KMS-11 (cell line): ENCODE measurements at regions not wholly inside any gene's neighbourhood (a gene's known extent, or its start where the extent isn't known, plus 50 kb on each side); places are given as distances from the start of the nearest gene placed in this dataset.

Source experiments
- H2AFZ ChIP-seq: fragments of 200-600 bp; sonication (generic); 2 replicates; pipeline ENCODE4 v1.6.1; 2016; ENCODE audit warnings: antibody characterized with exemption, mixed run types, low read depth
- H3K27ac ChIP-seq: fragments of 200-600 bp; sonication (generic); 2 replicates; pipeline ENCODE4 v1.6.1; 2016; ENCODE audit warnings: mild to moderate bottlenecking, mixed run types
- H3K27me3 ChIP-seq: fragments of 200-600 bp; sonication (generic); 2 replicates; pipeline ENCODE4 v1.6.1; 2017; ENCODE audit warnings: mild to moderate bottlenecking, low read depth, mixed run types, moderate library complexity; ENCODE audit not compliant: insufficient read depth
- H3K36me3 ChIP-seq: fragments of 200-600 bp; sonication (generic); 2 replicates; pipeline ENCODE4 v1.6.1; 2017; ENCODE audit warnings: mild to moderate bottlenecking, mixed run types; ENCODE audit not compliant: insufficient read depth
- H3K4me1 ChIP-seq: fragments of 200-600 bp; sonication (generic); 2 replicates; pipeline ENCODE4 v1.6.1; 2016; ENCODE audit warnings: mild to moderate bottlenecking, low read depth, mixed run types; ENCODE audit not compliant: poor library complexity, severe bottlenecking
- H3K4me2 ChIP-seq: fragments of 200-600 bp; sonication (generic); 2 replicates; pipeline ENCODE4 v1.7.0; 2016; ENCODE audit warnings: mild to moderate bottlenecking, mixed run types
- H3K4me3 ChIP-seq: fragments of 200-600 bp; sonication (generic); IDR thresholded peaks from 2 replicates; pipeline ENCODE4 v1.6.1; 2017; ENCODE audit warnings: low read depth, low read length, mixed read lengths; ENCODE audit not compliant: insufficient read depth
- H3K79me2 ChIP-seq: fragments of 200-600 bp; sonication (generic); 2 replicates; pipeline ENCODE4 v1.6.1; 2016; ENCODE audit warnings: low read depth, mixed run types; ENCODE audit not compliant: insufficient read depth
- H3K9ac ChIP-seq: fragments of 200-600 bp; sonication (generic); 2 replicates; pipeline ENCODE4 v1.6.1; 2016; ENCODE audit warnings: mild to moderate bottlenecking, mixed run types
- H4K20me1 ChIP-seq: fragments of 200-600 bp; sonication (generic); 2 replicates; pipeline ENCODE4 v1.6.1; 2016; ENCODE audit warnings: mild to moderate bottlenecking, mixed run types; ENCODE audit not compliant: insufficient read depth
- CTCF ChIP-seq: fragments of 200-600 bp; sonication (generic); conservative IDR thresholded peaks from 2 replicates; pipeline ENCODE4 v1.6.1; 2017; ENCODE audit warnings: low read depth, mild to moderate bottlenecking, antibody characterized with exemption, low read length, moderate library complexity, mixed read lengths

GRCh38 chr1:230495076-230495475 is 68.9 kb upstream of the PGBD5 start:
- Histone ChIP-seq H3K79me2 (no peaks in the 10 kb centered on the region), H3K36me3 (no peaks in the 10 kb centered on the region), H3K27me3 (no peaks in the 10 kb centered on the region), H3K27ac (peak overlapping the region; percentile 98), H3K4me3 (no peak overlapping the region), H3K4me2 (peak overlapping the region; percentile 67; the same call in 1 of the 2 replicates), H4K20me1 (no peaks in the 10 kb centered on the region), H3K4me1 (peaks cover 21% of the 10 kb centered on the region), H3K9ac (no peak overlapping the region; the same call in 1 of the 2 replicates), H2AFZ (peak overlapping the region; percentile 84)
- TF ChIP-seq CTCF = no peak

GRCh38 chr1:230494514-230494913 is 68.4 kb upstream of the PGBD5 start:
- Histone ChIP-seq H3K36me3 (no peaks in the 10 kb centered on the region), H4K20me1 (no peaks in the 10 kb centered on the region), H3K27ac (no peak overlapping the region), H3K4me3 (no peak overlapping the region), H3K4me2 (no peak overlapping the region; the same call in 1 of the 2 replicates), H3K27me3 (no peaks in the 10 kb centered on the region), H2AFZ (no peak overlapping the region), H3K79me2 (no peaks in the 10 kb centered on the region), H3K9ac (no peak overlapping the region), H3K4me1 (peaks cover 21% of the 10 kb centered on the region)
- no peak for TF ChIP-seq CTCF

GRCh38 chr1:230494026-230494425 is 67.9 kb upstream of the PGBD5 start:
- H3K27me3 ChIP-seq = no peaks in the 10 kb centered on the region
- no peak for TF ChIP-seq CTCF
- H3K9ac ChIP-seq = no peak overlapping the region
- peaks cover 21% of the 10 kb centered on the region for H3K4me1 ChIP-seq
- no peak overlapping the region for H3K27ac ChIP-seq
- no peak overlapping the region for H3K4me2 ChIP-seq
- H3K36me3 ChIP-seq = no peaks in the 10 kb centered on the region
- no peaks in the 10 kb centered on the region for H4K20me1 ChIP-seq
- no peak overlapping the region for H3K4me3 ChIP-seq
- H2AFZ ChIP-seq = no peak overlapping the region
- no peaks in the 10 kb centered on the region for H3K79me2 ChIP-seq

GRCh38 chr1:230493264-230493663 is 67.1 kb upstream of the PGBD5 start:
- H3K27ac ChIP-seq = no peak overlapping the region

More at GRCh38 chr1:230493264-230493663, 67.1 kb upstream of the PGBD5 start:
- H4K20me1 ChIP-seq = no peaks in the 10 kb centered on the region
- no peak overlapping the region for H3K9ac ChIP-seq
- H3K36me3 ChIP-seq = no peaks in the 10 kb centered on the region
- H3K27me3 ChIP-seq = no peaks in the 10 kb centered on the region
- H2AFZ ChIP-seq = no peak overlapping the region
- no peak overlapping the region for H3K4me2 ChIP-seq
- no peak overlapping the region for H3K4me3 ChIP-seq
- peaks cover 21% of the 10 kb centered on the region for H3K4me1 ChIP-seq
- H3K79me2 ChIP-seq = no peaks in the 10 kb centered on the region
- TF ChIP-seq CTCF = no peak
